MCF 10A (cell line): ENCODE measurements at regions not wholly inside any gene's neighbourhood (a gene's known extent, or its start where the extent isn't known, plus 50 kb on each side); places are given as distances from the start of the nearest gene placed in this dataset.

ENCODE experiments used
- BruUV-seq: library from RNA; stranded (reverse); fragments of 400-500 nt; replicated peaks from 2 replicates; lab custom pipeline; 2021; lab: Mats Ljungman, UMichigan
- CTCF ChIA-PET: fragments of 300-600 bp; sonication (Branson Sonifier 250); formaldehyde crosslinking; extraction: SDS; loops from one replicate; lab custom pipeline; 2021; ENCODE audit warnings: antibody characterized with exemption, inconsistent platforms; lab: Yijun Ruan, JAX
- POLR2A ChIA-PET: fragments of 300-600, 350-650 bp; sonication (Branson Sonifier 250); formaldehyde crosslinking; extraction: SDS; loops from one replicate; lab custom pipeline; 2020; ENCODE audit warnings: antibody characterized with exemption, inconsistent platforms; lab: Yijun Ruan, JAX
- DNase-seq: peaks from one replicate; pipeline ENCODE4 v3.0.0-alpha.2; 2018; ENCODE audit not compliant: unreplicated experiment
- H3K27ac Mint-ChIP-seq: one replicate; pipeline ENCODE4 v1.8.0; 2022; ENCODE audit warnings: mild to moderate bottlenecking, low read depth, mixed read lengths; ENCODE audit not compliant: unreplicated experiment
- H3K27me3 Mint-ChIP-seq: one replicate; pipeline ENCODE4 v1.8.0; 2022; ENCODE audit warnings: mixed read lengths; ENCODE audit not compliant: insufficient read depth, unreplicated experiment
- H3K36me3 Mint-ChIP-seq: one replicate; pipeline ENCODE4 v1.8.0; 2022; ENCODE audit warnings: mild to moderate bottlenecking, moderate library complexity, mixed read lengths; ENCODE audit not compliant: insufficient read depth, unreplicated experiment
- H3K4me1 Mint-ChIP-seq: one replicate; pipeline ENCODE4 v1.8.0; 2022; ENCODE audit warnings: mixed read lengths; ENCODE audit not compliant: insufficient read depth, unreplicated experiment
- H3K4me3 Mint-ChIP-seq: one replicate; pipeline ENCODE4 v1.8.0; 2022; ENCODE audit warnings: mild to moderate bottlenecking, moderate library complexity, mixed read lengths; ENCODE audit not compliant: unreplicated experiment
- H3K9me3 Mint-ChIP-seq: one replicate; pipeline ENCODE4 v1.8.0; 2022; ENCODE audit warnings: mixed read lengths; ENCODE audit not compliant: unreplicated experiment
- intact Hi-C: fragments of 100-400 bp; cut with micrococcal nuclease; formaldehyde crosslinking; loops from 2 replicates; pipeline ENCODE4 v1.14.1; 2022
- TF ChIP-seq, protein P1 (sequence below): fragments of 200-600 bp; IDR thresholded peaks from one replicate; pipeline ENCODE4 v1.8.0; 2022; ENCODE audit warnings: antibody characterized with exemption, mild to moderate bottlenecking; ENCODE audit not compliant: unreplicated experiment

- POLR2A ChIA-PET: no interaction called here
- intact Hi-C loops: loop anchor here (2.0 kb wide), 1 partner anchor 74 kb away; no protein-coding TSS in a partner anchor
- TF ChIP-seq, protein P1, sequence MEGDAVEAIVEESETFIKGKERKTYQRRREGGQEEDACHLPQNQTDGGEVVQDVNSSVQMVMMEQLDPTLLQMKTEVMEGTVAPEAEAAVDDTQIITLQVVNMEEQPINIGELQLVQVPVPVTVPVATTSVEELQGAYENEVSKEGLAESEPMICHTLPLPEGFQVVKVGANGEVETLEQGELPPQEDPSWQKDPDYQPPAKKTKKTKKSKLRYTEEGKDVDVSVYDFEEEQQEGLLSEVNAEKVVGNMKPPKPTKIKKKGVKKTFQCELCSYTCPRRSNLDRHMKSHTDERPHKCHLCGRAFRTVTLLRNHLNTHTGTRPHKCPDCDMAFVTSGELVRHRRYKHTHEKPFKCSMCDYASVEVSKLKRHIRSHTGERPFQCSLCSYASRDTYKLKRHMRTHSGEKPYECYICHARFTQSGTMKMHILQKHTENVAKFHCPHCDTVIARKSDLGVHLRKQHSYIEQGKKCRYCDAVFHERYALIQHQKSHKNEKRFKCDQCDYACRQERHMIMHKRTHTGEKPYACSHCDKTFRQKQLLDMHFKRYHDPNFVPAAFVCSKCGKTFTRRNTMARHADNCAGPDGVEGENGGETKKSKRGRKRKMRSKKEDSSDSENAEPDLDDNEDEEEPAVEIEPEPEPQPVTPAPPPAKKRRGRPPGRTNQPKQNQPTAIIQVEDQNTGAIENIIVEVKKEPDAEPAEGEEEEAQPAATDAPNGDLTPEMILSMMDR: no peak
- no peaks in the 10 kb centered on the region for H3K4me1 Mint-ChIP-seq
- no peaks in the 10 kb centered on the region for H3K27me3 Mint-ChIP-seq
- H3K9me3 Mint-ChIP-seq: peaks cover 5% of the 10 kb centered on the region
- no peak for DNase-seq
- CTCF ChIA-PET: interaction anchor here (0.7 kb wide), 1 partner anchor 60 kb away, joined by 3 read pairs; no protein-coding TSS in a partner anchor
- no peak overlapping the region for H3K27ac Mint-ChIP-seq
- no peaks in the 10 kb centered on the region for H3K36me3 Mint-ChIP-seq
- no TSS peak for BruUV-seq
- no peak overlapping the region for H3K4me3 Mint-ChIP-seq
Observed at GRCh38 chr9:17862629-17863028, 283.8 kb downstream of the SH3GL2 start.

DNA sequence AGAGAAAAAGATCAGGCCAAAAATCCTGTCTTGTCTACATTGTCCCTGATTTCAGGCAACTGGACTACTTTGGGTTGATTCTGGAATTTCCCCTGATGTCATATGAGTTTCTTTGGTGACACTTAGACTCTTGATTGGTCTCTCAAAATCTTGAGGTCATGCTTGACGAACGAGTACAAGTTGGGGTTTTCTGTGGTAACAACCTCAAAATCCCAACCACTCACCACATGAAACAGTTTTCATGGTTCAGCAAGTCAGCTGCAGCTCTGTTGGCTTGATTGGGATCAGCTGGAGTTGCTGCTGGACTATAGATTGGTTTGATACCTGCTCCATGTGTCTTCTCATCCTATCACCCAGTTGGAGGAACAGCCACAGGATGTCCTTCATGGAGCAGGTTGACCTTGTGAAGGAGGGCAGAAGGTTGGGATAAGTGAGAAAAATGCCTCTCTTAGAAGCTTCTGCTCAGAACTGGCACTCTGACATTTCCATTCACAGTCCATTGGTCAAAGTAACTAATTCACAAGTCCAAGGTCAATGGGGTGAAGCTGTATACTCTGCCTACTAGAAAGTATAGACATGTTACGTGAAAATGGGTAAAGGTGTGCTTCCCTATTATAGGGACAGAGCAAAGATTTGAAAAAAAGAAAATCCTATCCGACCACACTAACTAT, 284.5 kb downstream of the SH3GL2 start:
- intact Hi-C loops: loop anchor here (2.0 kb wide), 1 partner anchor 75 kb away; no protein-coding TSS in a partner anchor
- no peaks in the 10 kb centered on the region for H3K4me1 Mint-ChIP-seq
- no peak for DNase-seq
- ChIA-PET POLR2A (no interaction called here), CTCF (interaction anchor here (0.7 kb wide), 1 partner anchor 60 kb away, joined by 3 read pairs; no protein-coding TSS in a partner anchor)
- no peaks in the 10 kb centered on the region for H3K27me3 Mint-ChIP-seq
- H3K4me3 Mint-ChIP-seq: no peak overlapping the region
- TF ChIP-seq, protein P1: no peak
- H3K27ac Mint-ChIP-seq: no peak overlapping the region
- peaks cover 5% of the 10 kb centered on the region for H3K9me3 Mint-ChIP-seq
- BruUV-seq: no TSS peak
- no peaks in the 10 kb centered on the region for H3K36me3 Mint-ChIP-seq

- BruUV-seq: no TSS peak
- ChIA-PET POLR2A (no interaction called here), CTCF (no interaction called here)
- intact Hi-C loops: loop anchor here (2.0 kb wide), 1 partner anchor 75 kb away; no protein-coding TSS in a partner anchor
- Mint-ChIP-seq H3K27ac (no peak overlapping the region), H3K4me1 (no peaks in the 10 kb centered on the region), H3K4me3 (no peak overlapping the region), H3K9me3 (peaks cover 5% of the 10 kb centered on the region), H3K27me3 (no peaks in the 10 kb centered on the region), H3K36me3 (no peaks in the 10 kb centered on the region)
- no peak for DNase-seq
- TF ChIP-seq, protein P1: no peak
Observed at GRCh38 chr9:17863924-17864323, 285.1 kb downstream of the SH3GL2 start.

GRCh38 chr9:17864951-17865350, 286.1 kb downstream of the SH3GL2 start:
- no peaks in the 10 kb centered on the region for H3K27me3 Mint-ChIP-seq
- ChIA-PET POLR2A (no interaction called here), CTCF (no interaction called here)
- no TSS peak for BruUV-seq
- peaks cover 5% of the 10 kb centered on the region for H3K9me3 Mint-ChIP-seq
- TF ChIP-seq, protein P1: no peak
- intact Hi-C loops: no loop called here
- no peaks in the 10 kb centered on the region for H3K4me1 Mint-ChIP-seq
- H3K27ac Mint-ChIP-seq: no peak overlapping the region
- no peak overlapping the region for H3K4me3 Mint-ChIP-seq
- no peak for DNase-seq
- no peaks in the 10 kb centered on the region for H3K36me3 Mint-ChIP-seq
